Right renal pelvis (tissue), 4 donors: ENCODE measurements at regions not wholly inside any gene's neighbourhood (a gene's known extent, or its start where the extent isn't known, plus 50 kb on each side); places are given as distances from the start of the nearest gene placed in this dataset.
"Not testable (repeated sequence)": the region's sequence is repeated elsewhere in the genome, so short reads cannot be mapped to it uniquely, and the experiment has no call there.

Experiments used
- DNase-seq, 4 donors: peaks; one replicate each; pipeline ENCODE4 v3.0.0-alpha.2; 2013; ENCODE audit warnings: low read depth in 4 of 4, low spot score in 3 of 4, missing footprints in 1 of 4

DNA sequence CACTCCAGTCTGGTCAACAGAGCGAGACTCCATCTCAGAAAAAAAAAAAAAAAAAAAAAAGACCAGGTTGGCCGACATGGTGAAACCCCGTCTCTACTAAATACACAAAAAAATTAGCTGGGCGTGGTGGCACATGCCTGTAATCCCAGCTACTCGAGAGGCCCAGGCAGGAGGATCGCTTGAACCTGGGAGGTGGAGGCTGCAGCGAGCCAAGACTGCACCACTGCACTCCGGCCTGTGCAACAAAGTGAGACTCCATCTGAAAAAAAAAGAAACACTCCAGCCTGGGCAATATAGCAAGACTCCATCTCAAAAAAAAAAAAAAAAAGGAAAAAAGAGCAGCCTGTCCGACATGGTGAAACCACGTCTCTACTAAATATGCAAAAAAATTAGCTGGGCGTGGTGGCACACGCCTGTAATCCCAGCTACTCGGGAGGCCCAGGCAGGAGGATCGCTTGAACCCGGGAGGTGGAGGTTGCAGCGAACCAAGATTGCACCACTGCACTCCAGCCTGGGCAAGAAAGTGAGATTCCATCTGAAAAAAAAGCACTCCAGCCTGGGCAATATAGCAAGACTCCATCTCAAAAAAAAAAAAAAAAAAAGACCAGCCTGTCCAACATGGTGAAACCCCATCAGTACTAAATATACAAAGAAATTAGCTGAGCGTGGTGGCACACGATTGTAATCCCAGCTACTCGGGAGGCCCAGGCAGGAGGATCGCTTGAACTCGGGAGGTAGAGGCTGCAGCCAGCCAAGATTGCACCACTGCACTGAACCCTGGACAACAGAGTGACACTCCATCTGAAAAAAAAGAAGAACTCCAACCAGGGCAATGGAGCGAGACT is 343.3 kb upstream of the PLGLB2 start:
- DNase-seq: not testable (repeated sequence)

DNA sequence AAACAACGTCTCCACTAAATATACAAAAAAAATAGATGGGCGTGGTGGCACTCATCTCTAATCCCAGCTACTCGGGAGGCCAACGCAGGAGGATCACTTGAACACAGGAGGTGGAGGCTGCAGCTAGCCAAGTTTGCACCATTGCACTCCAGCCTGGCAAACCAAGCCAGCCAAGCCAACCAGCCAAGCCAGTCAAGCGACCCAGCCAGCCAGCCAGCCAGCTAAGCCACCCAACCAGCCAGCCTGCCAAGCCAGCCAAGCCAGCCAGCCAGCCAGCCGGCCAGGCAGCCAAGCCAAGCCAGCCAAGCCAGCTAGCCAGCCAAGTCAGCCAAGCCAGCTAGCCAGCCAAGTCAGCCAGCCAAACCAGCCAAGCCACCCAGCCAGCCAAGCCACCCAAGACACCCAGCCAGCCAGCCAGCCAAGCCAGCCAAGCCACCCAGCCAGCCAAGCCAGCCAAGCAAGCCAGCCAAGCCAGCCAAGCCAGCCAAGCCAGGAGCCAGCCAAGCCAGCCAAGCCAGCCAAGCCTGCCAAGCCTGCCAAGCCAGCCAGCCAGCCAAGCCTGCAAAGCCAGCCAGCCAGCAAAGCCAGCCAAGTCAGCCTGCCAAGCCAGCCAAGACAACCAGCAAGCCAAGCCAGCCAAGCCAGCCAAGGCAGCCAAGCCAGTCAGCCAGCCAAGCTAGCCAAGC is 342.2 kb upstream of the PLGLB2 start:
- not testable (repeated sequence) for DNase-seq

DNA sequence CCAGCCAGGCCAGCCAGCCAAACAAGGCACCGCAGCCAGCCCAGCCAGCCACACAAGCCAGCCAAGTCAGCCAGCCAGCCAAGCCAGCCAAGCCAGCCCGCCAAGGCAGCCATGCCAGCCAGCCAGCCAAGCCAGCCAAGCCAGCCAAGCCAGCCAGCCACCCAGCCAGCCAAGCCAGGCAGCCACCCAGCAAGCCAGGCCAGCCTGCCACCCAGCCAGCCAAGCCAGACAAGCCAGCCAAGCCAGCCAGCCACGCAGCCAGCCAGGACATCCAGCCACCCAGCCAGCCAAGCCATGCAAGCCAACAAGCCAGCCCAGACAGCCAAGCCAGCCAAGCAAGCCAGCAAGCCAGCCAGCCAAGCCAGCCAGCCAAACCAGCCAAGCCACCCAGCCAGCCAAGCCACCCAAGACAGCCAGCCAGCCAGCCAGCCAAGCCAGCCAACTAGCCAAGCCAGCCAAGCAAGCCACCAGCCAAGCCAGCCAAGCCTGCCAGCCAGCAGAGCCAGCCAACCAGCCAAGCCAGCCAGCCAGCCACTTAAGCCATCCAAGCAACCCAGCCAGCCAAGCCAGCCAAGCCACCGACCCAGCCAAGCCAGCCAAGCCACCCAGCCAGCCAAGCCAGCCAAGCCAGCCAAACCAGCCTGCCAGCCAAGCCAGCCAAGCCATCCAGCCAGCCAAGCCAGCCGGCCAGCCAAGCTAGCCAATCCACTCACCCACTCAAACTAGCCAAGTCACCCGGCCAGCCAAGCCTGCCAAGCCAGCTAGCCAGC is 341.3 kb upstream of the PLGLB2 start:
- not testable (repeated sequence) for DNase-seq

DNA sequence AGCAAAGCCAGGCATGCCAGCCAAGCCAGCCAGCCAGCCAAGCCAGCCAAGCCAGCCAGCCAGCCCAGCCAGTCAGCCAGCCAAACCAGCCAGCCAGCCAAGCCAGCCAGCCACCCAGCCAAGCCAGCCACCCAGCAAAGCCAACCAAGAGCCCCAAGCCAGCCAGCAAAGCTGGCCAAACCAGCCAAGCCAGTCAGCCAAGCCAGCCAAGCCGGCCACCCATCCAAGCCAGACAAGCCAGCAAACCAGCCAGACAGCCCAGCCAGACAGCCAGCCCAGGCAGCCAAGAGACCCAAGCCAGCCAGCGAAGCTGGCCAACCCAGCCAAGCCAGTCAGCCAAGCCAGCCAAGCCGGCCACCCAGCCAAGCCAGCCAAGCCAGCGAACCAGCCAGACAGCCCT is 338.3 kb upstream of the PLGLB2 start:
- DNase-seq: not testable (repeated sequence)

DNA sequence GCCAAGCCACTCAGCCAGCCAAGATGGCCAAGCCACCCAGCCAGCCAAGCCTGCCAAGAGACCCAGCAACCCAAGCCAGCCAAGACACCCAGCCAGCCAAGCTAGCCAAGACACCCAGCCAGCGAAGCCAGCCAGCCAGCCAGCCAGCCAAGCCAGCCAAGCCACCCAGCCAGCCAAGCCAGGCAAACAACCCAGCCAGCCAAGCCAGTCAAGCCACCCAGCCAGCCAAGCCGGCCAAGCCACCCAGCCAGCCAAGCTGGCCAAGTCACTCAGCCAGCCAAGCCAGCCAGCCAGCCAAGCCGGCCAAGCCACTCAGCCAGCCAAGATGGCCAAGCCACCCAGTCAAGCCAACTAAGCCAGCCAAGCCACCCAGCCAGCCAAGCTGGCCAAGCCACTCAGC is 337.5 kb upstream of the PLGLB2 start:
- DNase-seq: not testable (repeated sequence)

DNA sequence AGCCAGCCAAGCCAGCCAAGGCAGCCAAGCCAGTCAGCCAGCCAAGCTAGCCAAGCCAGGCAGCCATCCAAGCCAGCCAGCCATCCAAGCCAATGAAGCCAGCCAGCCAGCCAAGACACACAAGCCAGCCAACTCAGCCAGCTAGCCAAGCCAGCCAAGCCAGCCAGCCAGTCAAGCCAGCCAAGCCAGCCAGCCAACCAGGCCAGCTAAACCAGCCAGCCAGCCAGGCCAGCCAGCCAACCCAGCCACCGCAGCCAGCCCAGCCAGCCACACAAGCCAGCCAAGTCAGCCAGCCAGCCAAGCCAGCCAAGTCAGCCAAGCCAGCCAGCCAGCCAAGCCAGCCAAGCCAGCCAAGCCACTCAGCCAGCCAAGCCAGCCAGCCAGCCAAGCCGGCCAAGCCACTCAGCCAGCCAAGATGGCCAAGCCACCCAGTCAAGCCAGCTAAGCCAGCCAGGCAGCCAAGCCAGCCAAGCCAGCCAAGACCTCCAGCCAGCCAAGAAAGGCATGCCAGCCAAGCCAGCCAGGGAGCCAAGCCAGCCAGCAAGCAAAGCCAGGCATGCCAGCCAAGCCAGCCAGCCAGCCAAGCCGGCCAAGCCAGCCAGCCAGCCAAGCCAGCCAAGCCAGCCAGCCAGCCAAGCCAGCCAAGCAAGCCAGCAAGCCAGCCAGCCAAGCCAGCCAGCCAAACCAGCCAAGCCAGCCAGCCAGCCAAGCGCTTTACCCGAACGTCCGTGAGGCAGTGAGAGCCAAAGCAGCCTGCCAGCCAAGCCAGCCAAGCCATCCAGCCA is 335.7 kb upstream of the PLGLB2 start:
- not testable (repeated sequence) for DNase-seq

DNA sequence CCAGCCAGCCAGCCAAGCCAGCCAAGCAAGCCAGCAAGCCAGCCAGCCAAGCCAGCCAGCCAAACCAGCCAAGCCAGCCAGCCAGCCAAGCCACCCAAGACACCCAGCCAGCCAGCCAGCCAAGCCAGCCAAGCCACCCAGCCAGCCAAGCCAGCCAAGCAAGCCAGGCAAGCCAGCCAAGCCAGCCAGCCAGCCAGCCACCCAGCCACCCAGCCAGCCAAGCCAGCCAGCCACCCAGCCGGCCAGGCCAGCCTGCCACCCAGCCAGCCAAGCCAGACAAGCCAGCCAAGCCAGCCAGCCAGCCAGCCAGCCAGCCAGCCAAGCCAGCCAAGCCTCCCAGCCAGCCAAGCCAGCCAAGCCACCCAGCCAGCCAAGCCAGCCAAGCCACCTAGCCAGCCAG is 333.6 kb upstream of the PLGLB2 start:
- not testable (repeated sequence) for DNase-seq

DNA sequence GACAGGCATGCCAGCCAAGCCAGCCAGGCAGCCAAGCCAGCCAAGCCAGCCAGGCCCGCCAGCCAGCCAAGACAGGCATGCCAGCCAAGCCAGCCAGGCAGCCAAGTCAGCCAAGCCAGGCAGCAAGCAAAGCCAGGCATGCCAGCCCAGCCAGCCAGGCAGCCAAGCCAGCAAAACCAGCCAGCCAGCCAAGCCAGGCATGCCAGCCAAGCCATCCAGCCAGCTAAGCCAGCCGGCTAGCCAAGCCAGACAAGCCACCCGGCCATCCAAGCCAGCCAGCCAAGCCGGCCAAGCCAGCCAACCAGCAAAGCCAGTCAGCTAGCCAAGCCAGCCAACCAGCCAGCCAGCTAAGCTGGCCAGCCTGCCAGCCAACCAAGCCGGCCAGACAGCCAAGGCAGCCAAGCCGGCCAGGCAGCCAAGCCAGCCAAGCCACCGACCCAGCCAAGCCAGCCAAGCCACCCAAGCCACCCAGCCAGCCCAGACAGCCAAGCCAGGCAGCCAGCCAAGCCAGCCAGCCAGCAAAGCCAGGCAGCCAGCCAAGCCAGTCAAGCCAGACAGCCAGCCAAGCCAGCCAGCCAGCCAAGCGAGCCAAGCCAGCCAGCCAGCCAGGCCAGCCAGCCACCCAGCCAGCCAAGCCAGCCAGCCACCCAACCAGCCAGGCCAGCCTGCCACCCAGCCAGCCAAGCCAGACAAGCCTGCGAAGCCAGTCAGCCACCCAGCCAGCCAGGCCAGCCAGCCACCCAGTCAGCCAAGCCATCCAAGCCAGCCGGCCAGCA is 332.9 kb upstream of the PLGLB2 start:
- DNase-seq: not testable (repeated sequence)

DNA sequence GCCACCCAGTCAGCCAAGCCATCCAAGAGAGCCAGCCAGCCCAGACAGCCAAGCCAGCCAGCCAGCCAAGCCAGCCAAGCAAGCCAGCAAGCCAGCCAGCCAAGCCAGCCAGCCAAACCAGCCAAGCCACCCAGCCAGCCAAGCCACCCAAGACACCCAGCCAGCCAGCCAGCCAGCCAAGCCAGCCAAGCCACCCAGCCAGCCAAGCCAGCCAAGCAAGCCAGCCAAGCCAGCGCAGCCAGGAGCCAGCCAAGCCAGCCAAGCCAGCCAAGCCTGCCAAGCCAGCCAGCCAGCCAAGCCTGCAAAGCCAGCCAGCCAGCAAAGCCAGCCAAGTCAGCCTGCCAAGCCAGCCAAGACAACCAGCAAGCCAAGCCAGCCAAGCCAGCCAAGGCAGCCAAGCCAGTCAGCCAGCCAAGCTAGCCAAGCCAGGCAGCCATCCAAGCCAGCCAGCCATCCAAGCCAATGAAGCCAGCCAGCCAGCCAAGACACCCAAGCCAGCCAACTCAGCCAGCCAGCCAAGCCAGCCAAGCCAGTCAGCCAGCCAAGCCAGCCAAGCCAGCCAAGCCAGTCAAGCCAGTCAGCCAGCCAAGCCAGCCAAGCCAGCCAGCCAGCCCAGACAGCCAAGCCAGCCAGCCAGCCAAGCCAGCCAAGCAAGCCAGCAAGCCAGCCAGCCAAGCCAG is 332.2 kb upstream of the PLGLB2 start:
- DNase-seq: not testable (repeated sequence)

DNA sequence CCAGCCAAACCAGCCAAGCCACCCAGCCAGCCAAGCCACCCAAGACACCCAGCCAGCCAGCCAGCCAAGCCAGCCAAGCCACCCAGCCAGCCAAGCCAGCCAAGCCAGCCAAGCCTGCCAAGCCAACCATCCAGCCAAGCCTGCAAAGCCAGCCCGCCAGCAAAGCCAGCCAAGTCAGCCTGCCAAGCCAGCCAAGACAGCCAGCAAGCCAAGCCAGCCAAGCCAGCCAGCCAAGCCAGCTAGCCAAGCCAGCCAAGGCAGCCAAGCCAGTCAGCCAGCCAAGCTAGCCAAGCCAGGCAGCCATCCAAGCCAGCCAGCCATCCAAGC is 331.7 kb upstream of the PLGLB2 start:
- DNase-seq: not testable (repeated sequence)

DNA sequence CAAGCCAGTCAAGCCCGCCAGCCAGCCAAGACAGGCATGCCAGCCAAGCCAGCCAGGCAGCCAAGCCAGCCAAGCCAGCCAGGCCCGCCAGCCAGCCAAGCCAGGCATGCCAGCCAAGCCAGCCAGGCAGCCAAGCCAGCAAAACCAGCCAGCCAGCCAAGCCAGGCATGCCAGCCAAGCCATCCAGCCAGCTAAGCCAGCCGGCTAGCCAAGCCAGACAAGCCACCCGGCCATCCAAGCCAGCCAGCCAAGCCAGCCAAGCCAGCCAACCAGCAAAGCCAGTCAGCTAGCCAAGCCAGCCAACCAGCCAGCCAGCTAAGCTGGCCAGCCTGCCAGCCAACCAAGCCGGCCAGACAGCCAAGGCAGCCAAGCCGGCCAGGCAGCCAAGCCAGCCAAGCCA is 330.7 kb upstream of the PLGLB2 start:
- DNase-seq: not testable (repeated sequence)

DNA sequence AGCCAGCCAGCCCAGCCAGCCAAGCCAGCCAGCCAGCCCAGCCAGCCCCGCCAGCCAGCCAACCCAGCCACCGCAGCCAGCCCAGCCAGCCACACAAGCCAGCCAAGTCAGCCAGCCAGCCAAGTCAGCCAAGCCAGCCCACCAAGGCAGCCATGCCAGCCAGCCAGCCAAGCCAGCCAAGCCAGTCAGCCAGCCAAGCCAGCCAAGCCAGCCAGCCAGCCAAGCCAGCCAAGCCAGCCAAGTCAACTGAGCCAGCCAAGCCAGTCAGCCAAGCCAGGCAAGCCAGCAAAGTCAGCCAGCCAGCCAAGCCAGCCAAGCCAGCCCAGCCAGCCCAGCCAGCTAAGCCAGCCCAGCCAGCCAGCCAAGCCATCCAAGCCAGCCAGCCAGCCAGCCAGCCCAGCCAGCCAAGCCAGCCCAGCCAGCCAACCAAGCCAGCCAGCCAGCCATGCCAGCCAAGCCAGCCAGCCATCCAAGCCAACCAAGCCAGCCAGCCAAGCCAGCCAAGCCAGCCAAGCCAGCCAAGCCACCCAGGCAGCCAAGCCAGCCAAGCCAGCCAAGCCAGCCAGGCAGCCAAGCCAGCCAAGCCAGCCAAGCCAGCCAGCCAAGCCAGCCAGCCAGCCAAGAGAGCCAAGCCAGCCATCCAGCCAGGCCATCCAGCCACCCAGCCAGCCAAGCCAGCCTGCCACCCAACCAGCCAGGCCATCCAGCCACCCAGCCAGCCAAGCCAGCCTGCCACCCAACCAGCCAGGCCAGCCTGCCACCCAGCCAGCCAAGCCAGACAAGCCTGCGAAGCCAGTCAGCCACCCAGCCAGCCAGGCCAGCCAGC is 329.9 kb upstream of the PLGLB2 start:
- not testable (repeated sequence) for DNase-seq

DNA sequence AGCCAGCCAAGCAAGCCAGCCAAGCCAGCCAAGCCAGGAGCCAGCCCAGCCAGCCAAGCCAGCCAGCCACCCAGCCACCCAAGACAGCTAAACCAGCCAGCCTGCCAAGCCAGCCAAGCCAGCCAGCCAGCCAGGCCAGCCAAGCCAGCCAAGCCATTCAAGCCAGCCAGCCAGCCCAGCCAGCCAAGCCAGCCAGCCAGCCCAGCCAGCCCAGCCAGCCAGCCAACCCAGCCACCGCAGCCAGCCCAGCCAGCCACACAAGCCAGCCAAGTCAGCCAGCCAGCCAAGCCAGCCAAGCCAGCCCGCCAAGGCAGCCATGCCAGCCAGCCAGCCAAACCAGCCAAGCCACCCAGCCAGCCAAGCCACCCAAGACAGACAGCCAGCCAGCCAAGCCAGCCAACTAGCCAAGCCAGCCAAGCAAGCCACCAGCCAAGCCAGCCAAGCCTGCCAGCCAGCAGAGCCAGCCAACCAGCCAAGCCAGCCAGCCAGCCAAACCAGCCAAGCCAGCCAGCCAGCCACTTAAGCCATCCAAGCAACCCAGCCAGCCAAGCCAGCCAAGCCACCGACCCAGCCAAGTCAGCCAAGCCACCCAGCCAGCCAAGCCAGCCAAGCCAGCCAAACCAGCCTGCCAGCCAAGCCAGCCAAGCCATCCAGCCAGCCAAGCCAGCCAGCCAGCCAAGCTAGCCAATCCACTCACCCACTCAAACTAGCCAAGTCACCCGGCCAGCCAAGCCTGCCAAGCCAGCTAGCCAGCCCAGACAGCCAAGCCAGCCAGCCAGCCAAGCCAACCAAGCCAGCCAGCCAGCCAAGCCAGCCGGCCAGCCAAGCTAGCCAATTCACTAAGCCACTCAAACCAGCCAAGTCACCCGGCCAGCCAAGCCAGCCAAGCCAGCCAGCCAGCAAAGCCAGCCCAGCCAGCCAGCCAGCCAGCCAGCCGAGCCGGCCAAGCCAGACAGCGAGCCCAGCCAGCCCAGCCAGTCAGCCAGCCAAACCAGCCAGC is 328.8 kb upstream of the PLGLB2 start:
- DNase-seq: not testable (repeated sequence)

DNA sequence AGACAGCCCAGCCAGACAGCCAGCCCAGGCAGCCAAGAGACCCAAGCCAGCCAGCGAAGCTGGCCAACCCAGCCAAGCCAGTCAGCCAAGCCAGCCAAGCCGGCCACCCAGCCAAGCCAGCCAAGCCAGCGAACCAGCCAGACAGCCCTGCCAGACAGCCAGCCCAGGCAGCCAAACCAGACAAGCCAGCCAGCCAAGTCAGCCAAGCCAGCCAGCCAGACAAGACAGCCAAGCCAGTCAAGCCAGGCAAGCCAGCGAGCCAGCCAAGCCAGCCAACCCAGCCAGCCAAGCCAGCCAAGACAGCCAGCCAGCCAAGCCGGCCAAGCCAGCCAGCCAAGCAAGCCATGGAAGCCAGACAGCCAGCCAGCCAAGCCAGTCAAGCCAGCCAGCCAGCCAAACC is 327.9 kb upstream of the PLGLB2 start:
- DNase-seq: not testable (repeated sequence)

DNA sequence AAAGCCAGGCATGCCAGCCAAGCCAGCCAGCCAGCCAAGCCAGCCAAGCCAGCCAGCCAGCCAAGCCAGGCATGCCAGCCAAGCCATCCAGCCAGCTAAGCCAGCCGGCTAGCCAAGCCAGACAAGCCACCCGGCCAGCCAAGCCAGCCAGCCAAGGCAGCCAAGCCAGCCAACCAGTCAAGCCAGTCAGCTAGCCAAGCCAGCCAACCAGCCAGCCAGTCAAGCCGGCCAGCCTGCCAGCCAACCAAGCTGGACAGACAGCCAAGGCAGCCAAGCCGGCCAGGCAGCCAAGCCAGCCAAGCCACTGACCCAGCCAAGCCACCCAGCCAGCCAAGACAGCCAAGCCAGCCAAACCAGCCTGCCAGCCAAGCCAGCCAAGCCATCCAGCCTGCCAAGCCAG is 326.9 kb upstream of the PLGLB2 start:
- DNase-seq: not testable (repeated sequence)

DNA sequence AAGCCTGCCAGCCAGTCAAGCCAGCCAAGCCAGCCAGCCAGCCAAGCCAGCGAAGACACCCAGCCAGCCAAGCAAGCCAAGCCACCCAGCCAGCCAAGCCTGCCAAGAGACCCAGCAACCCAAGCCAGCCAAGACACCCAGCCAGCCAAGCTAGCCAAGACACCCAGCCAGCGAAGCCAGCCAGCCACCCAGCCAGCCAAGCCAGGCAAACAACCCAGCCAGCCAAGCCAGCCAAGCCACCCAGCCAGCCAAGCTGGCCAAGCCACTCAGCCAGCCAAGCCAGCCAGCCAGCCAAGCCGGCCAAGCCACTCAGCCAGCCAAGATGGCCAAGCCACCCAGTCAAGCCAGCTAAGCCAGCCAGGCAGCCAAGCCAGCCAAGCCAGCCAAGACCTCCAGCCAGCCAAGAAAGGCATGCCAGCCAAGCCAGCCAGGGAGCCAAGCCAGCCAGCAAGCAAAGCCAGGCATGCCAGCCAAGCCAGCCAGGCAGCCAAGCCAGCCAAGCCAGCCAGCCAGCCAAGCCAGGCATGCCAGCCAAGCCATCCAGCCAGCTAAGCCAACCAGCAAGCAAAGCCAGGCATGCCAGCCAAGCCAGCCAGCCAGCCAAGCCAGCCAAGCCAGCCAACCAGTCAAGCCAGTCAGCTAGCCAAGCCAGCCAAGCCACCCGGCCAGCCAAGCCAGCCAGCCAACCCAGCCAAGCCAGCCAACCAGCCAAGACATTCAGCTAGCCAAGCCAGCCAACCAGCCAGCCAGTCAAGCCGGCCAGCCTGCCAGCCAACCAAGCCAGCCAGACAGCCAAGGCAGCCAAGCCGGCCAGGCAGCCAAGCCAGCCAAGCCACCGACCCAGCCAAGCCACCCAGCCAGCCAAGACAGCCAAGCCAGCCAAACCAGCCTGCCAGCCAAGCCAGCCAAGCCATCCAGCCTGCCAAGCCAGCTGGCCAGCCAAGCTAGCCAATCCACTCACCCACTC is 323.8 kb upstream of the PLGLB2 start:
- not testable (repeated sequence) for DNase-seq
